ENCODE measurements at regions not wholly inside any gene's neighbourhood (a gene's known extent, or its start where the extent isn't known, plus 50 kb on each side); places are given as distances from the start of the nearest gene placed in this dataset.

DNA sequence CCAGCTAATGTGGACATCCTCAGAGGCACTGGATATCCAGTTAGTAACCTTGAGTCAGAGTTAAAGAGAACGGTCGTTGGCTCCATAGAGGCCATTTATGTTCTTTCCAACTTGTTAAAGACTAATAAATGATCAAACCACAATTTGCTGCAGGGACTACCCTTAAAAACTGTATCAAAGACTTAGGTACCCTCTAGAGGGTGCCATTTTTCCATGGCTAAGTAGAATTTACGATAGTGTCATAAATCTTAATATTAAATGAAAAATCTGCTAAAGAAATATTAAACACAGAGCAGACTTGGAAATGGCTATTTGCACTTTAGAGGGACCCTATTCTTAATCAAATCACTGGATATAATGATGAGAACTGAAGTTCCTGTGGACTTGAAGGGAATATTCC is 685.2 kb upstream of the CHORDC1 start:
- TF ChIP-seq, protein P1, sequence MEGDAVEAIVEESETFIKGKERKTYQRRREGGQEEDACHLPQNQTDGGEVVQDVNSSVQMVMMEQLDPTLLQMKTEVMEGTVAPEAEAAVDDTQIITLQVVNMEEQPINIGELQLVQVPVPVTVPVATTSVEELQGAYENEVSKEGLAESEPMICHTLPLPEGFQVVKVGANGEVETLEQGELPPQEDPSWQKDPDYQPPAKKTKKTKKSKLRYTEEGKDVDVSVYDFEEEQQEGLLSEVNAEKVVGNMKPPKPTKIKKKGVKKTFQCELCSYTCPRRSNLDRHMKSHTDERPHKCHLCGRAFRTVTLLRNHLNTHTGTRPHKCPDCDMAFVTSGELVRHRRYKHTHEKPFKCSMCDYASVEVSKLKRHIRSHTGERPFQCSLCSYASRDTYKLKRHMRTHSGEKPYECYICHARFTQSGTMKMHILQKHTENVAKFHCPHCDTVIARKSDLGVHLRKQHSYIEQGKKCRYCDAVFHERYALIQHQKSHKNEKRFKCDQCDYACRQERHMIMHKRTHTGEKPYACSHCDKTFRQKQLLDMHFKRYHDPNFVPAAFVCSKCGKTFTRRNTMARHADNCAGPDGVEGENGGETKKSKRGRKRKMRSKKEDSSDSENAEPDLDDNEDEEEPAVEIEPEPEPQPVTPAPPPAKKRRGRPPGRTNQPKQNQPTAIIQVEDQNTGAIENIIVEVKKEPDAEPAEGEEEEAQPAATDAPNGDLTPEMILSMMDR (IDR thresholded peaks at IDR 0.05) = no peak
- no peak for TF ChIP-seq POLR2A (IDR thresholded peaks at IDR 0.05)
